Activated gamma-delta T cell treated with anti-CD3 and anti-CD28 coated beads, Interleukin-2, amount 50 U/mL, for 16 hours (primary cell): ENCODE measurements at regions not wholly inside any gene's neighbourhood (a gene's known extent, or its start where the extent isn't known, plus 50 kb on each side); places are given as distances from the start of the nearest gene placed in this dataset.

Source experiments
- DNase-seq: peaks from one replicate; pipeline ENCODE4 v3.0.0-alpha.2; 2020; ENCODE audit warnings: low read depth

GRCh38 chr22:49506010-49506400 is 321.7 kb downstream of the BRD1 start:
- no peak for DNase-seq

- no peak for DNase-seq
Measured at GRCh38 chr22:49505337-49506009, 322.2 kb downstream of the BRD1 start.

GRCh38 chr22:49503896-49504521 is 323.7 kb downstream of the BRD1 start:
- no peak for DNase-seq

GRCh38 chr22:49503321-49503720 is 324.4 kb downstream of the BRD1 start:
- no peak for DNase-seq

- DNase-seq = peak; percentile 9
Measured at GRCh38 chr22:49502126-49502826, 325.4 kb downstream of the BRD1 start.

GRCh38 chr22:49500942-49501395 is 326.7 kb downstream of the BRD1 start:
- DNase-seq = no peak

- no peak for DNase-seq
Measured at GRCh38 chr22:49500076-49500460, 327.6 kb downstream of the BRD1 start.

- no peak for DNase-seq
Measured at GRCh38 chr22:49499433-49500075, 328.1 kb downstream of the BRD1 start.

- no peak for DNase-seq
Measured at GRCh38 chr22:49497266-49497665, 330.4 kb downstream of the BRD1 start.

- DNase-seq = no peak
Measured at GRCh38 chr22:49494555-49494954, 333.1 kb downstream of the BRD1 start.

GRCh38 chr22:49492741-49493251 is 334.9 kb downstream of the BRD1 start:
- no peak for DNase-seq

GRCh38 chr22:49492308-49492707 is 335.4 kb downstream of the BRD1 start:
- DNase-seq = no peak

- DNase-seq = no peak
Measured at GRCh38 chr22:49491726-49492125, 335.9 kb downstream of the BRD1 start.

- no peak for DNase-seq
Measured at GRCh38 chr22:49491221-49491635, 336.4 kb downstream of the BRD1 start.

GRCh38 chr22:49490692-49491091 is 337.0 kb downstream of the BRD1 start:
- DNase-seq = no peak

GRCh38 chr22:49489821-49490220 is 337.9 kb downstream of the BRD1 start:
- no peak for DNase-seq

GRCh38 chr22:49488943-49489342 is 338.7 kb downstream of the BRD1 start:
- no peak for DNase-seq

GRCh38 chr22:49487950-49488349 is 339.7 kb downstream of the BRD1 start:
- no peak for DNase-seq

- no peak for DNase-seq
Measured at GRCh38 chr22:49486225-49486624, 341.4 kb downstream of the BRD1 start.

GRCh38 chr22:49483946-49484345 is 343.7 kb downstream of the BRD1 start:
- DNase-seq = no peak

- DNase-seq = no peak
Measured at GRCh38 chr22:49483281-49483870, 344.3 kb downstream of the BRD1 start.

- no peak for DNase-seq
Measured at GRCh38 chr22:49482811-49483210, 344.9 kb downstream of the BRD1 start.
